Choroid plexus epithelial cell (primary cell): ENCODE measurements at regions not wholly inside any gene's neighbourhood (a gene's known extent, or its start where the extent isn't known, plus 50 kb on each side); places are given as distances from the start of the nearest gene placed in this dataset.

Experiments used
- DNase-seq: peaks from one replicate; pipeline ENCODE4 v3.0.0-alpha.2; 2010; ENCODE audit warnings: low read depth
- H3K4me3 ChIP-seq: 2 replicates; pipeline ENCODE4 v1.5.1; 2011; ENCODE audit warnings: low read depth, mild to moderate bottlenecking, control low read depth, low read length, moderate library complexity
- CTCF ChIP-seq: conservative IDR thresholded peaks from 2 replicates; pipeline ENCODE4 v1.5.1; 2011; ENCODE audit warnings: low read depth, mild to moderate bottlenecking, control low read depth, inconsistent platforms, low read length, moderate library complexity

- H3K4me3 ChIP-seq, result no peak overlapping the region
- TF ChIP-seq CTCF, result no peak
- no peak for DNase-seq
Measured at GRCh38 chrX:13140007-13140406, 95.6 kb upstream of the FAM9C start.

- H3K4me3 ChIP-seq, result no peak overlapping the region
- TF ChIP-seq CTCF, result no peak
- peak; percentile 67 for DNase-seq
Measured at GRCh38 chrX:13131396-13132137, 87.1 kb upstream of the FAM9C start.

- DNase-seq, result no peak
- no peak for TF ChIP-seq CTCF
- no peak overlapping the region for H3K4me3 ChIP-seq
Measured at GRCh38 chrX:13130816-13131215, 86.4 kb upstream of the FAM9C start.

DNA sequence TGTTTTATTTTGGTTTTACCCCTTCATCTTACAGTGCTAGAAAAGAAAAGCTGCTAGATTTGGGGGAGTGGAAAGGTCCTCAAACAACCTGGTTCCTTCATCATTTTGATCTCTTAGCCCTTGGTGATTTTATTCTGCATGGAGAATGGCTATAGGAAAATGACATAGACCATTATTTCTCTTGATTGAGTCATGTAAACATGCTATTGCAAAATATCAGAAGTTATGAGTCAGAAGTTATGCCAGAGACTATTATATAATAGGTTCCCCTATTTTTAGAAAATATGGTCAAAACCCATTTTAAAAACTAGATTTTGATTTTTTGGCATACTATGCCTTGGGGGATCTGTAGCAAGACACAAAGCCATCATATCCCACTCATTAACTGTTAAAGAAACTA, 83.7 kb upstream of the FAM9C start:
- TF ChIP-seq CTCF, result no peak
- no peak overlapping the region for H3K4me3 ChIP-seq
- peak; percentile 55 for DNase-seq

DNA sequence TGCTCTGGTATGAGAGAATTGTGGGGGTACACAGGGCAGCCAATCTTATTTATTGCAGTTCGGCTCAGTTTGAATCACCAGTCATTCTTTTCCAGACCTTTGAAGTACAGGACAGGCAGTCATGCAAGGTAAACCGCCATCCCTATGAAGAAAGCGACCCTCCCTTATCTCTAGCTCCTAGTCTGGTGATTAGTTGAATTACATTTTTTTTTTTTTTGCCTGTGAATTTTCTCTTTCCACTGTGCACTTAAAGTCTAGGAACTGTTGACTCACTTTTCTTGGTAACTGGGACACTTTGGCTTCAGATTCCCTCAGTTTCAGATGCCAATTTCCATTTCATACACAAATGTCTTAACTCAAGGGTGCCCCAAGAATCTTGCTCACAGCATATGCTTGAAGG, 82.4 kb upstream of the FAM9C start:
- H3K4me3 ChIP-seq, result no peak overlapping the region
- no peak for DNase-seq
- no peak for TF ChIP-seq CTCF

- no peak overlapping the region for H3K4me3 ChIP-seq
- TF ChIP-seq CTCF, result no peak
- no peak for DNase-seq
Measured at GRCh38 chrX:13125188-13125587, 80.8 kb upstream of the FAM9C start.

DNA sequence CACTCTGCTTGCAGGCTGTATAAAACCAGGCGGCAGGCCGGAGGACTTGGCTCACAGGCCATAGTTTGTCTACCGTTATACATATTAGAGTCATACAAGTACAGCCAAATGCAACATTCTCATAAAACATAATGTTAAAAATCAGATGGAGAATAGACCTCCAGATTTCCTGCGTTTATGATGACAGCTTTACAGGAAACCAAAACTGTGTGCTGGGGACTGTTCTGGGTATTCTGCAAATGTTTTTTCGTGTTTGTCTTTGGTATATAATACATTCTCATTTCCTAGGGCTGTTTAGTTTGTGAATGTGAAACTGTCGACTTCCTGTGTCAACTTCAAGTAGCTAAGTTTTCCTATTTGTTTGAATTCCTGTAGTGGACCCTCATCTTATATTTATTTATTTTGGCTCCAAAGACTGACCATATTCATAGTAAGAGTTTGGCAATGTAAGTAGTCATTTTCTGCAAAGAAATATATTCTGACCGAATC, 79.5 kb upstream of the FAM9C start:
- H3K4me3 ChIP-seq, result no peak overlapping the region
- TF ChIP-seq CTCF, result no peak
- DNase-seq, result peak; percentile 85
